SU-DHL-6 (cell line): ENCODE measurements at regions not wholly inside any gene's neighbourhood (a gene's known extent, or its start where the extent isn't known, plus 50 kb on each side); places are given as distances from the start of the nearest gene placed in this dataset.

ENCODE experiments used
- CTCF ChIP-seq: fragments of 200-600 bp; sonication (generic); IDR thresholded peaks from one replicate; pipeline ENCODE4 v1.5.1; 2017; ENCODE audit warnings: antibody characterized with exemption, mild to moderate bottlenecking, low read length, moderate library complexity; ENCODE audit not compliant: insufficient read depth, poor library complexity, severe bottlenecking
- EZH2phosphoT487 ChIP-seq: fragments of 200-600 bp; sonication (generic), shearing (Covaris generic); conservative IDR thresholded peaks from 2 replicates; pipeline ENCODE4 v1.6.1; 2018; ENCODE audit warnings: mild to moderate bottlenecking, antibody characterized with exemption, low read length, moderate library complexity, mixed read lengths

- no peak for TF ChIP-seq CTCF
- TF ChIP-seq EZH2phosphoT487 = no peak
Observed at GRCh38 chr6:112713402-112713801, 366.3 kb downstream of the RFPL4B start.
